H1 (cell line): ENCODE measurements at regions not wholly inside any gene's neighbourhood (a gene's known extent, or its start where the extent isn't known, plus 50 kb on each side); places are given as distances from the start of the nearest gene placed in this dataset.

Source experiments
- CTCF ChIA-PET: fragments of 300-600 bp; sonication (Branson Sonifier 250); formaldehyde crosslinking; loops from one replicate; lab custom pipeline; 2021; ENCODE audit not compliant: partially characterized antibody; lab: Charles Lee
- POLR2A ChIA-PET: fragments of 300-600 bp; sonication (Branson Sonifier 250); formaldehyde crosslinking; loops from one replicate; lab custom pipeline; 2021; ENCODE audit warnings: inconsistent platforms; ENCODE audit not compliant: partially characterized antibody; lab: Charles Lee
- DNase-seq, 2 experiments: peaks; one replicate each; pipeline versions ENCODE4 v3.0.0 to v3.0.0-alpha.2; 2010 to 2022; ENCODE audit warnings: low spot score in 2 of 2, low read depth in 1 of 2, mixed read lengths in 1 of 2
- FAIRE-seq: peaks from 2 replicates; lab custom pipeline; 2011; peaks lifted over from hg19 to GRCh38; lab: Jason Lieb, UNC
- H2AFZ ChIP-seq: 2 replicates; pipeline ENCODE4 v1.8.1; 2012; ENCODE audit warnings: low read length, inconsistent platforms
- H2AK5ac ChIP-seq: 2 replicates; pipeline ENCODE4 v1.6.1; 2013; ENCODE audit warnings: low read depth, low read length
- H2BK120ac ChIP-seq: replicated peaks from 2 replicates; pipeline ENCODE3; 2013; ENCODE audit warnings: low read depth, low read length, inconsistent platforms
- H2BK12ac ChIP-seq: 2 replicates; pipeline ENCODE4 v1.6.1; 2013; ENCODE audit warnings: low read depth, low read length
- H2BK15ac ChIP-seq: 2 replicates; pipeline ENCODE4 v1.6.1; 2013; ENCODE audit warnings: low read length
- H2BK20ac ChIP-seq: 2 replicates; pipeline ENCODE4 v1.6.1; 2013; ENCODE audit warnings: low read length
- H2BK5ac ChIP-seq: 2 replicates; pipeline ENCODE4 v1.6.1; 2013; ENCODE audit warnings: low read depth, low read length
- H3K14ac ChIP-seq: 2 replicates; pipeline ENCODE4 v1.6.1; 2013; ENCODE audit warnings: inconsistent platforms; ENCODE audit not compliant: insufficient read length
- H3K18ac ChIP-seq: 2 replicates; pipeline ENCODE4 v1.6.1; 2013; ENCODE audit warnings: low read length; ENCODE audit errors: extremely low read depth
- H3K23ac ChIP-seq: 2 replicates; pipeline ENCODE4 v1.6.1; 2013; ENCODE audit warnings: inconsistent platforms; ENCODE audit not compliant: insufficient read length
- H3K23me2 ChIP-seq: 2 replicates; pipeline ENCODE4 v1.6.1; 2013; ENCODE audit warnings: low read depth, low read length
- H3K27ac ChIP-seq: 2 replicates; pipeline ENCODE4 v1.6.1; 2011; ENCODE audit warnings: low read depth, low read length, inconsistent platforms
- H3K27me3 ChIP-seq, 4 experiments: replicated peaks in 1 of 4; 1 replicate in 1 of 4; 2 replicates in 3 of 4; pipeline versions ENCODE4 v1.6.1 to v1.8.1; 2011 to 2013; ENCODE audit warnings: low read length in 3 of 4, mild to moderate bottlenecking in 3 of 4, inconsistent platforms in 2 of 4, mixed read lengths in 2 of 4, moderate library complexity in 1 of 4; ENCODE audit not compliant: control insufficient read depth in 3 of 4, insufficient read depth in 3 of 4; ENCODE audit errors: extremely low read depth in 1 of 4
- H3K36me3 ChIP-seq, 4 experiments: 2 replicates each; pipeline versions ENCODE4 v1.6.1 to v1.8.1; 2011 to 2013; ENCODE audit warnings: mild to moderate bottlenecking in 4 of 4, low read length in 3 of 4, moderate library complexity in 2 of 4, control low read depth in 1 of 4, inconsistent platforms in 1 of 4; ENCODE audit not compliant: insufficient read depth in 4 of 4, control insufficient read depth in 2 of 4
- H3K4ac ChIP-seq: replicated peaks from 2 replicates; pipeline ENCODE3; 2013; ENCODE audit warnings: low read length, low read depth, mixed read lengths, inconsistent platforms; ENCODE audit not compliant: insufficient read length
- H3K4me1 ChIP-seq, 4 experiments: replicated peaks in 1 of 4; 1 replicate in 1 of 4; 2 replicates in 3 of 4; pipeline versions ENCODE4 v1.6.1 to v1.8.1; 2011 to 2013; ENCODE audit warnings: low read length in 3 of 4, inconsistent platforms in 2 of 4, mixed read lengths in 1 of 4; ENCODE audit not compliant: insufficient read depth in 4 of 4, control insufficient read depth in 3 of 4
- H3K4me2 ChIP-seq, 2 experiments: 2 replicates each; pipeline versions ENCODE4 v1.6.1 to v1.8.1; 2011 to 2013; ENCODE audit warnings: low read depth in 2 of 2, low read length in 2 of 2, control low read depth in 1 of 2, inconsistent platforms in 1 of 2, mild to moderate bottlenecking in 1 of 2; ENCODE audit not compliant: insufficient read depth in 1 of 2
- H3K4me3 ChIP-seq, 4 experiments: fragments of 200-600, 300-600 bp in 1 of 4; sonication (generic), shearing (Covaris generic), sonication (Bioruptor Twin) in 1 of 4; 2 replicates each; pipeline versions ENCODE4 v1.5.1 to v1.8.1; 2011 to 2016; ENCODE audit warnings: low read length in 4 of 4, low read depth in 3 of 4, control low read depth in 2 of 4, inconsistent platforms in 2 of 4, mild to moderate bottlenecking in 2 of 4, mixed read lengths in 1 of 4, moderate library complexity in 1 of 4; ENCODE audit not compliant: insufficient read depth in 2 of 4; ENCODE audit errors: extremely low read depth in 1 of 4
- H3K56ac ChIP-seq: replicated peaks from 2 replicates; pipeline ENCODE3; 2013; ENCODE audit warnings: low read depth, mild to moderate bottlenecking, mixed read lengths, low read length, inconsistent platforms; ENCODE audit not compliant: insufficient read length
- H3K79me1 ChIP-seq: 2 replicates; pipeline ENCODE4 v1.6.1; 2013; ENCODE audit warnings: low read depth, low read length, control low read depth
- H3K79me2 ChIP-seq, 2 experiments: 2 replicates each; pipeline versions ENCODE4 v1.6.1 to v1.8.1; 2012 to 2013; ENCODE audit warnings: low read length in 2 of 2, mild to moderate bottlenecking in 2 of 2, inconsistent platforms in 1 of 2; ENCODE audit not compliant: insufficient read depth in 2 of 2, control insufficient read depth in 1 of 2
- H3K9ac ChIP-seq, 4 experiments: replicated peaks in 1 of 4; 1 replicate in 1 of 4; 2 replicates in 3 of 4; pipeline versions ENCODE4 v1.6.1 to v1.8.1; 2011 to 2013; ENCODE audit warnings: low read depth in 3 of 4, low read length in 3 of 4, control low read depth in 2 of 4, mild to moderate bottlenecking in 2 of 4, moderate library complexity in 2 of 4, inconsistent platforms in 1 of 4; ENCODE audit errors: extremely low read depth in 1 of 4
- H3K9me3 ChIP-seq, 2 experiments: 2 replicates each; pipeline versions ENCODE4 v1.6.1 to v1.8.1; 2012 to 2013; ENCODE audit warnings: mild to moderate bottlenecking in 2 of 2, moderate library complexity in 2 of 2, control low read depth in 1 of 2, inconsistent platforms in 1 of 2, low read depth in 1 of 2, low read length in 1 of 2, mixed read lengths in 1 of 2; ENCODE audit not compliant: insufficient read depth in 2 of 2
- H4K20me1 ChIP-seq, 2 experiments: replicated peaks in 1 of 2; 2 replicates each; pipeline versions ENCODE3 to v1.8.1; 2011 to 2013; ENCODE audit warnings: inconsistent platforms in 2 of 2, low read length in 2 of 2, mild to moderate bottlenecking in 1 of 2; ENCODE audit not compliant: insufficient read depth in 2 of 2, control insufficient read depth in 1 of 2
- H4K5ac ChIP-seq: 2 replicates; pipeline ENCODE4 v1.6.1; 2013; ENCODE audit warnings: low read length, low read depth, mixed read lengths, inconsistent platforms; ENCODE audit not compliant: insufficient read length
- H4K8ac ChIP-seq: 2 replicates; pipeline ENCODE4 v1.8.0; 2013; ENCODE audit warnings: mild to moderate bottlenecking, moderate library complexity, low read length, inconsistent platforms; ENCODE audit not compliant: insufficient read depth; ENCODE audit errors: extremely low read depth
- H4K91ac ChIP-seq: replicated peaks from 2 replicates; pipeline ENCODE3; 2013; ENCODE audit warnings: low read length, mixed read lengths, inconsistent platforms; ENCODE audit not compliant: insufficient read length
- CEBPB ChIP-seq: IDR thresholded peaks from 2 replicates; pipeline ENCODE4 v1.6.1; 2012; ENCODE audit warnings: low read depth, low read length
- SUZ12 ChIP-seq: fragments of 200-600 bp; sonication (generic); IDR thresholded peaks from 2 replicates; pipeline ENCODE4 v1.6.1; 2012; ENCODE audit warnings: mild to moderate bottlenecking, inconsistent platforms, low read length, moderate library complexity, mixed read lengths
- whole genome bisulfite sequencing, 2 experiments: shearing (Covaris generic) in 1 of 2; methylation state at CpG; one replicate each; pipeline versions ENCODE4 v1.1.6 to v1.1.7; 2013 to 2015; ENCODE audit warnings: low lambda C conversion rate in 2 of 2, mixed read lengths in 2 of 2, inconsistent platforms in 1 of 2, low coverage in 1 of 2, missing lambda C conversion rate in 1 of 2; ENCODE audit not compliant: insufficient replicate concordance in 2 of 2, insufficient coverage in 1 of 2, insufficient read length in 1 of 2; ENCODE audit errors: extremely low coverage in 1 of 2, missing lambda C conversion rate in 1 of 2; 5-methylcytosine and 5-hydroxymethylcytosine counted together

- H2AK5ac ChIP-seq, result no peak overlapping the region
- CTCF ChIA-PET, result interaction anchor here (0.7 kb wide), 1 partner anchor 17 kb away, joined by 3 read pairs; no protein-coding TSS in a partner anchor
Observed at GRCh38 chr10:10310498-10310897, 707.2 kb upstream of the CELF2 start.

More at GRCh38 chr10:10310498-10310897, 707.2 kb upstream of the CELF2 start:
- Histone ChIP-seq H3K9ac (no peak overlapping the region; a peak in 1 of 7 replicates), H3K9me3 (no peaks in the 10 kb centered on the region), H2BK15ac (no peak overlapping the region), H4K8ac (no peak overlapping the region), H4K91ac (no peak overlapping the region), H3K4ac (no peak overlapping the region), H3K4me3 (no peak overlapping the region), H3K23me2 (no peaks in the 10 kb centered on the region), H2BK12ac (no peak overlapping the region), H3K27ac (no peak overlapping the region), H3K18ac (no peak overlapping the region), H2BK20ac (no peak overlapping the region), H4K5ac (no peak overlapping the region), H2AFZ (no peak overlapping the region), H3K36me3 (no peaks in the 10 kb centered on the region), H3K23ac (no peak overlapping the region), H4K20me1 (no peaks in the 10 kb centered on the region), H3K14ac (no peak overlapping the region), H3K4me2 (no peak overlapping the region), H3K79me2 (no peaks in the 10 kb centered on the region), H3K27me3 (no peaks in the 10 kb centered on the region; a peak in 1 of 7 replicates), H2BK5ac (no peak overlapping the region), H3K79me1 (no peaks in the 10 kb centered on the region), H3K56ac (no peak overlapping the region), H2BK120ac (no peak overlapping the region), H3K4me1 (no peaks in the 10 kb centered on the region)
- DNase-seq (no peak), FAIRE-seq (no peak)
- POLR2A ChIA-PET, result no interaction called here
- no peak for TF ChIP-seq SUZ12
- peak; percentile 45; the same call in 1 of the 2 replicates for TF ChIP-seq CEBPB
- 93% methylated on average over 1 of the region's 1 CpG; no CpG with 5 or more reads in 1 of the 2 experiments for WGBS, 2 experiments
